DMS153 treated with DMSO at 0.1 percent for 48 hours (cell line): ENCODE measurements at regions not wholly inside any gene's neighbourhood (a gene's known extent, or its start where the extent isn't known, plus 50 kb on each side); places are given as distances from the start of the nearest gene placed in this dataset.

Experiments used
- DNase-seq: peaks from one replicate; lab custom pipeline; 2025; ENCODE audit not compliant: unreplicated experiment; lab: John Stamatoyannopoulos, UW

DNA sequence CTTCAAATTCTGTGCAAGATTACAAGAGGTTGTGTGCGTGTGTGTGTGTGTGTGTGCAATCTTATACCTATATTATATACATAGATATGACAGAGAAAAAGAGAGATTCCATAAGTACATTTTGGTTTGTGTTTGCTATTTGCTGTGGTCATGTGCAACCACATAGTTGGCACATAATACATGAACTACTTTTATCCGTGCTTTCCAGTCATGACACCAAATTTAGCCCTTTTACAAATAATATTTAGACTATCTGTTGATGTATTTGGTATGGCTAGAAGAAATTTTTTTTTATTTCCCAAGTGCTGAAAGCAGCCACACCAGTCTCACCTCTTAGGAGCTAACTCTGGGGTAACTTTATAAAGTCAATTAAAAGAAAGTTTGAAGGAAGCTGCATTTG lies 63.5 kb upstream of the EGFR start:
- no peak for DNase-seq

DNA sequence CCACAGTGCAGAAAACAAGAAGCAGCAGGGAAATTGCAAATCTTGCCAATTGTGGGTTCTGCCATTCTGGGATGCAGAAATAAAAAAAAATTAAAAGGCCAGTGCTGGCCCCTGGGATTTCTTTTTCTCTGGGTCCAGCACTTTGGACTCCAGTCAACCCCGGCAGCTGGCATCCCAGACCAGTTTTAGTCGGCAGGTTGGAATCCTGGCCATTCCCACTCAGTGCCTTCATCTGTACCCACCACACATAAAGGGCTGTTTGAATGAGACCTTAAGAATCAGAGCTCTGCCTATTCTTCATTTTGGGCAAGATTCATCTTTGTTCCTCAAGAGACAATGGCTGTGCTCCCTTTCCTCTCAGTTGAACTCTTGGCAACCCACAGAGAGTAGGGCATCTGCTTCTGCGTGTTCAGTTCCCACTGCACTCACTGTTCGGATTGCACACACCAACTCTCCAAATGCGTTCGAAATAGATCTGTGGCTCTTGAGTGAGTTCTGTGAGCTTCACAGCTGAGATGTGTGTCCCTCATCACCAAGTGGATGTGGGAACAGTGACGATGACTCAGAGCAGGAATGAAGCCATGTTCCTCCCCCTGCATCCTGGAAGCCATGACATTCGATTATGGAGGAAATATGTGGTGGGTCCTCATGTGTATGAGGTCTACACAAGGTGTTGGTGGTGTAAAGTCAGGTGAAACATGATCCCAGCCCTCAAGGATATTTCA lies 63.0 kb upstream of the EGFR start:
- DNase-seq = no peak

DNA sequence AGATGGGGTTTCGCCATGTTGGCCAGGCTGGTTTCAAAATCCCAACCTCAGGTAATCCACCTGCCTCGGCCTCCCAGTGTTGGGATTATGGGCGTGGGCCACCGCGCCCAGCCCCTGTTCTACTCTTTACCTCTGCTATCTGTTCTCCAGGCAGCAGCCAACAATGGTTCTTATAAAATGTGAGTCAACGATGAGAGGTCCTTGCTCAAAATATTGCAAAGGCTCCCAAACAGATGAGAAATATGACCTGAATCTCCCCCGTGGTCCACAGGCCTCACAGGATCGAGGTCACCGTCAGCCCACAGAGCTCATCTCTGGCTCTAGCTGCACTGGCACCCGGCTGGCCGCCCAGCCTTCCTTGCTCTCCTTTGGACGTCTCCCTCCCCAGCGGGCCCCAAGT lies 62.0 kb upstream of the EGFR start:
- DNase-seq = no peak

DNA sequence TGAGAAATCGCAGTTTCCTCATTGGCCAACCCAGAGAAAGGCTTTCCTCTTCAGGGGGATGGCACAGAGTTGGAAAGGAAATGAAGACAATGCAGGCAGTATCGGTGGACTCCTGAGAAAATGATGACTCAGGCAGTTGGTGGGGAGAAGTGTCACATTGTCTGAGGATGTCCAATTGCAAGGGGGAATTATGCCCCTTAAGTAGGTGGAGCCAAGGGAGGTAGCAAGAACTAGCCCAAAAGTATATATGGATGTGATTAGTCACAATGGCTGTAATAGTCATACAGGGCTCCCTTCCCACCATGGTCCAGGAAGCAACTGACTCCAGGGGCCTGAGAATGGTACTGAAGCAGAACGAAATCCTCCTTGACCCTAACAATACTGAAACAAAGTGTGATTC lies 58.3 kb upstream of the EGFR start:
- DNase-seq = no peak

DNA sequence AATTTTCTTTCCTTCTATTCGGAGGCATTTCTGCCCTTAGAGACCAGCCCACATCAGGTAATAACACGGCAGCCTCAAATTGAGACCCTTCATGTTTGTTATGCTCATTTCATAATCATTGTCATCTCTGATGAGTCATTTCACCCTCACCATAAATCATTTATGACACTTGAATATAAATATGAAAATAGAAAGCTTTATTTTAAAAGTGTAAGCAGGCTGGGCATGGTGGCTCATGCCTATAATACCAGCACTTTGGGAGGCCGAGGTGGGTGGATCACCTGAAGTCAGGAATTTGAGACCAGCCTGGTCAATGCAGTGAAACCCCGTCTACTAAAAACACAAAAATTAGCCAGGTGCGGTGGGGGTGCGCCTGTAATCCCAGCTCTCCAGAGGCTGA lies 57.4 kb upstream of the EGFR start:
- DNase-seq = no peak

DNA sequence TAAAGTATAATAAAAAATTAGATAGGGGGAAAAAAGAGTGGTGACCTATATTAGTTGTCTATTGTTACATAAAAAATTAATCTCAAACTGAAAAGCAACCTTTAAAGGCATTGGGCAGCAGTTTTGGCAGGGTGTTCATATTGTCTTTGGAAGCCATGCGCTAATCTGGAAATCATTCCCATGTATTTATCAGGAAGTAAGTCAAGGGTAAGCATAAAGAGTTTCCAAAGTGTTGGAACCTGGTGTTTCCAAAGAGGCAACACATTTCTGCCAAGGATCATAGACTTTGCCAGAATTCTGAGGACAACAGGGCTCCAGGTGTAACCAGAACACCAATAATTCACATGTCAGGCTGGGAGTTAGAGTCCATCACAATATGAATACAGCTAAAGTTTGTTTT lies 55.7 kb upstream of the EGFR start:
- no peak for DNase-seq

DNA sequence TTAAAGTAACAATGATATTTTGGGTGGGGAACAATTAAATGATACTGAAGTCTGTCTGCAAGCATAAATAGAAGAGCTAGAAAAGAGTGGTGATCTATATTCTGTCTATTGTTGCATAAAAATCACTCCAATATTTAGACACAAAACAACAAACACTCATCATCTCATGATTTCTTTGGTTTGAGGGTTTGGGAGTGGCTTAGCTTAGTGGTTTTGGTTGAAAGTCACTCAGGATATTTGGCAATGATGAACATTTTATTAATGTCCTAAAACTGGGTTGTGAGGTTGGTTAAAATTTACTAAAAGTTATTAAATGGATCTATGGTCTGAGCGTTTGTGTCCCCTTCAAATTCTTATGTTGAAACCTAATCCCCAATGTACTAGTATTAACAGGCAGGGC lies 54.7 kb upstream of the EGFR start:
- DNase-seq = no peak

DNA sequence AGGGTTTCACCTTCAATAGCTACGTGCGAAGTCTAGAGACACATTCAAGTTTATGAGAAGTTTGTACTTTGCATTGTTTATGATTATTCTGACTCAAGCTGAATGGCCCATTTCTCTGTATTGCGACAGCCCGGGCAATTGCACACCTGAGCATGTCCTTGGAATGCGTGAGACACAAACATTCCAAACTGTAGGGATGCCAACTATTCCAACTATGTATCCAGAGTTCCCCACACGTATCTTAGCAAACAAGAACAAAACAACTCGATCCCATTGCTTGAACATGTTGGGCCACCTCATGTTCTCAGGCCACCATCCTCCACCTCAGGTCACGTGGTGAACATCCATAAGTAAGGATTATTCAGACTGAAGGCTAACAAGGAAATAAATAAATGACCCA lies 51.4 kb upstream of the EGFR start:
- no peak for DNase-seq

DNA sequence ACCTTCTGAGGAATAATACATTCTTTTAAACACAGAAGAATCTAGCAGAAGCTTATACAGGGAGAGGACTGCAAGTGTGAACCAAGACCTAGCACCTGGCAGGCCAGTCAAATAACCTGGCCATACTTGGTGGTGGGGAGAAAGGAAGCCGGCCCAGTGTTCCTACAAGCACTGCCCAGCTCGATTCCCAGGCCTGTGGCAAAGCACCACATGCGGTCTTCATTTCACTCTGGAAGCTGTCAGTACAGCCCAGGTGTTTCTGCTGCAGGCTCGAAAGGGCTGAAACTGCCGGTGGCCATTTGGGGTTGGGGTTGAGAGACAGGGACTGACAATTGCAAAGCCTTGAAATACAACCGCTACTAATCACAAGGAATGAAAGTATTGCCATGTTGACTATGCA lies 50.8 kb upstream of the EGFR start:
- no peak for DNase-seq
